ENCODE measurements at regions not wholly inside any gene's neighbourhood (a gene's known extent, or its start where the extent isn't known, plus 50 kb on each side); places are given as distances from the start of the nearest gene placed in this dataset.
A peak's percentile ranks its signal among the peaks of the same experiment; 100 is the strongest.

GRCh38 chr3:80537680-80538079 is 769.9 kb upstream of the ROBO1 start:
- Histone ChIP-seq H3K27me3 (ENCODE audit: low read length) (no peaks in the 10 kb centered on the region), H3K4me2 (ENCODE audit: low read depth, low read length, poor library complexity, severe bottlenecking) (no peak overlapping the region), H2AFZ (ENCODE audit: low read length) (no peak overlapping the region), H3K4me3 (ENCODE audit: low read length) (no peak overlapping the region), H3K36me3 (ENCODE audit: insufficient read depth, low read length) (no peaks in the 10 kb centered on the region), H3K9me2 (replicated peaks; ENCODE audit: insufficient read depth, low read length) (no peaks in the 10 kb centered on the region), H3K27ac (ENCODE audit: low read length) (no peak overlapping the region), H3K79me2 (ENCODE audit: low read length) (no peaks in the 10 kb centered on the region), H3K9ac (ENCODE audit: low read length) (no peak overlapping the region), H4K20me1 (ENCODE audit: insufficient read depth, low read depth, low read length) (no peaks in the 10 kb centered on the region), H3K9me3 (ENCODE audit: low read length) (no peaks in the 10 kb centered on the region), H3K4me1 (ENCODE audit: low read length) (no peaks in the 10 kb centered on the region; the same call in 1 of the 2 replicates)
- DNase-seq = no peak

GRCh38 chr3:80535286-80535685 is 767.5 kb upstream of the ROBO1 start:
- no peak overlapping the region for H3K27ac ChIP-seq (ENCODE audit: low read length)

GRCh38 chr3:80533553-80533952 is 765.8 kb upstream of the ROBO1 start:
- no peak overlapping the region for H2AFZ ChIP-seq (ENCODE audit: low read length)
- no peaks in the 10 kb centered on the region for H3K9me2 ChIP-seq (replicated peaks; ENCODE audit: insufficient read depth, low read length)
- no peaks in the 10 kb centered on the region for H3K27me3 ChIP-seq (ENCODE audit: low read length)
- no peak overlapping the region for H3K27ac ChIP-seq (ENCODE audit: low read length)
- no peaks in the 10 kb centered on the region for H3K79me2 ChIP-seq (ENCODE audit: low read length)
- H3K9me3 ChIP-seq (ENCODE audit: low read length) = no peaks in the 10 kb centered on the region
- no peak for DNase-seq
- no peaks in the 10 kb centered on the region; the same call in 1 of the 2 replicates for H3K4me1 ChIP-seq (ENCODE audit: low read length)
- H3K4me3 ChIP-seq (ENCODE audit: low read length) = no peak overlapping the region
- no peak overlapping the region for H3K4me2 ChIP-seq (ENCODE audit: low read depth, low read length, poor library complexity, severe bottlenecking)
- H3K36me3 ChIP-seq (ENCODE audit: insufficient read depth, low read length) = no peaks in the 10 kb centered on the region
- H4K20me1 ChIP-seq (ENCODE audit: insufficient read depth, low read depth, low read length) = no peaks in the 10 kb centered on the region
- no peak overlapping the region for H3K9ac ChIP-seq (ENCODE audit: low read length)

More at GRCh38 chr3:80535286-80535685, 767.5 kb upstream of the ROBO1 start:
- Histone ChIP-seq H3K9ac (ENCODE audit: low read length) (no peak overlapping the region), H3K4me1 (ENCODE audit: low read length) (no peaks in the 10 kb centered on the region; the same call in 1 of the 2 replicates), H3K79me2 (ENCODE audit: low read length) (no peaks in the 10 kb centered on the region), H3K4me2 (ENCODE audit: low read depth, low read length, poor library complexity, severe bottlenecking) (no peak overlapping the region), H4K20me1 (ENCODE audit: insufficient read depth, low read depth, low read length) (no peaks in the 10 kb centered on the region), H2AFZ (ENCODE audit: low read length) (no peak overlapping the region), H3K36me3 (ENCODE audit: insufficient read depth, low read length) (no peaks in the 10 kb centered on the region), H3K27me3 (ENCODE audit: low read length) (no peaks in the 10 kb centered on the region), H3K9me2 (replicated peaks; ENCODE audit: insufficient read depth, low read length) (no peaks in the 10 kb centered on the region), H3K4me3 (ENCODE audit: low read length) (no peak overlapping the region), H3K9me3 (ENCODE audit: low read length) (no peaks in the 10 kb centered on the region)
- no peak for DNase-seq

- no peaks in the 10 kb centered on the region for H3K9me3 ChIP-seq (ENCODE audit: low read length)
- no peaks in the 10 kb centered on the region for H3K36me3 ChIP-seq (ENCODE audit: insufficient read depth, low read length)
- H3K9me2 ChIP-seq (replicated peaks; ENCODE audit: insufficient read depth, low read length) = no peaks in the 10 kb centered on the region
- H3K79me2 ChIP-seq (ENCODE audit: low read length) = no peaks in the 10 kb centered on the region
- H3K4me2 ChIP-seq (ENCODE audit: low read depth, low read length, poor library complexity, severe bottlenecking) = no peak overlapping the region
- H3K4me3 ChIP-seq (ENCODE audit: low read length) = no peak overlapping the region
- H2AFZ ChIP-seq (ENCODE audit: low read length) = no peak overlapping the region
- H3K4me1 ChIP-seq (ENCODE audit: low read length) = no peaks in the 10 kb centered on the region; the same call in 1 of the 2 replicates
- H3K9ac ChIP-seq (ENCODE audit: low read length) = no peak overlapping the region
- peak; percentile 42 for DNase-seq
- H3K27me3 ChIP-seq (ENCODE audit: low read length) = no peaks in the 10 kb centered on the region
- no peaks in the 10 kb centered on the region for H4K20me1 ChIP-seq (ENCODE audit: insufficient read depth, low read depth, low read length)
- H3K27ac ChIP-seq (ENCODE audit: low read length) = no peak overlapping the region
Observed at GRCh38 chr3:80526153-80526552, 758.4 kb upstream of the ROBO1 start.

- Histone ChIP-seq H3K9ac (ENCODE audit: low read length) (no peak overlapping the region), H4K20me1 (ENCODE audit: insufficient read depth, low read depth, low read length) (no peaks in the 10 kb centered on the region), H3K4me3 (ENCODE audit: low read length) (no peak overlapping the region), H3K9me2 (replicated peaks; ENCODE audit: insufficient read depth, low read length) (no peaks in the 10 kb centered on the region), H3K4me1 (ENCODE audit: low read length) (no peaks in the 10 kb centered on the region; the same call in 1 of the 2 replicates), H3K27me3 (ENCODE audit: low read length) (no peaks in the 10 kb centered on the region), H3K4me2 (ENCODE audit: low read depth, low read length, poor library complexity, severe bottlenecking) (no peak overlapping the region), H2AFZ (ENCODE audit: low read length) (no peak overlapping the region), H3K36me3 (ENCODE audit: insufficient read depth, low read length) (no peaks in the 10 kb centered on the region), H3K79me2 (ENCODE audit: low read length) (no peaks in the 10 kb centered on the region), H3K9me3 (ENCODE audit: low read length) (no peaks in the 10 kb centered on the region), H3K27ac (ENCODE audit: low read length) (no peak overlapping the region)
- DNase-seq = no peak
Observed at GRCh38 chr3:80521081-80521480, 753.3 kb upstream of the ROBO1 start.

- H3K9me3 ChIP-seq (ENCODE audit: low read length) = no peaks in the 10 kb centered on the region
- DNase-seq = no peak
- H3K27ac ChIP-seq (ENCODE audit: low read length) = no peak overlapping the region
- H3K4me2 ChIP-seq (ENCODE audit: low read depth, low read length, poor library complexity, severe bottlenecking) = no peak overlapping the region
- no peak overlapping the region for H3K4me3 ChIP-seq (ENCODE audit: low read length)
- no peak overlapping the region for H3K9ac ChIP-seq (ENCODE audit: low read length)
- H3K79me2 ChIP-seq (ENCODE audit: low read length) = no peaks in the 10 kb centered on the region
- no peaks in the 10 kb centered on the region for H3K36me3 ChIP-seq (ENCODE audit: insufficient read depth, low read length)
- no peaks in the 10 kb centered on the region for H3K9me2 ChIP-seq (replicated peaks; ENCODE audit: insufficient read depth, low read length)
- no peaks in the 10 kb centered on the region for H3K27me3 ChIP-seq (ENCODE audit: low read length)
- H2AFZ ChIP-seq (ENCODE audit: low read length) = no peak overlapping the region
- no peaks in the 10 kb centered on the region for H4K20me1 ChIP-seq (ENCODE audit: insufficient read depth, low read depth, low read length)
- H3K4me1 ChIP-seq (ENCODE audit: low read length) = no peaks in the 10 kb centered on the region
Observed at GRCh38 chr3:80519436-80519835, 751.6 kb upstream of the ROBO1 start.

- no peaks in the 10 kb centered on the region for H3K79me2 ChIP-seq (ENCODE audit: low read length)
- no peak overlapping the region for H3K4me3 ChIP-seq (ENCODE audit: low read length)
- no peak overlapping the region for H3K27ac ChIP-seq (ENCODE audit: low read length)
- no peaks in the 10 kb centered on the region for H3K4me1 ChIP-seq (ENCODE audit: low read length)
- H4K20me1 ChIP-seq (ENCODE audit: insufficient read depth, low read depth, low read length) = no peaks in the 10 kb centered on the region
- H3K27me3 ChIP-seq (ENCODE audit: low read length) = no peaks in the 10 kb centered on the region
- no peak for DNase-seq
- H3K9ac ChIP-seq (ENCODE audit: low read length) = no peak overlapping the region
- no peak overlapping the region for H3K4me2 ChIP-seq (ENCODE audit: low read depth, low read length, poor library complexity, severe bottlenecking)
- no peaks in the 10 kb centered on the region for H3K9me3 ChIP-seq (ENCODE audit: low read length)
- no peaks in the 10 kb centered on the region for H3K36me3 ChIP-seq (ENCODE audit: insufficient read depth, low read length)
- H2AFZ ChIP-seq (ENCODE audit: low read length) = no peak overlapping the region
- no peaks in the 10 kb centered on the region for H3K9me2 ChIP-seq (replicated peaks; ENCODE audit: insufficient read depth, low read length)
Observed at GRCh38 chr3:80496452-80496851, 728.7 kb upstream of the ROBO1 start.

GRCh38 chr3:80492162-80492561 is 724.4 kb upstream of the ROBO1 start:
- Histone ChIP-seq H3K27me3 (ENCODE audit: low read length) (no peaks in the 10 kb centered on the region), H3K79me2 (ENCODE audit: low read length) (no peaks in the 10 kb centered on the region), H3K9me3 (ENCODE audit: low read length) (no peaks in the 10 kb centered on the region), H3K36me3 (ENCODE audit: insufficient read depth, low read length) (no peaks in the 10 kb centered on the region), H3K4me2 (ENCODE audit: low read depth, low read length, poor library complexity, severe bottlenecking) (no peak overlapping the region), H3K4me1 (ENCODE audit: low read length) (no peaks in the 10 kb centered on the region), H3K9ac (ENCODE audit: low read length) (no peak overlapping the region), H3K9me2 (replicated peaks; ENCODE audit: insufficient read depth, low read length) (no peaks in the 10 kb centered on the region), H4K20me1 (ENCODE audit: insufficient read depth, low read depth, low read length) (no peaks in the 10 kb centered on the region), H2AFZ (ENCODE audit: low read length) (no peak overlapping the region), H3K27ac (ENCODE audit: low read length) (no peak overlapping the region), H3K4me3 (ENCODE audit: low read length) (no peak overlapping the region)
- DNase-seq = no peak

GRCh38 chr3:80472961-80473360 is 705.2 kb upstream of the ROBO1 start:
- H3K27me3 ChIP-seq (ENCODE audit: low read length) = no peaks in the 10 kb centered on the region
- no peak overlapping the region for H3K9ac ChIP-seq (ENCODE audit: low read length)
- no peak overlapping the region for H2AFZ ChIP-seq (ENCODE audit: low read length)
- H3K9me2 ChIP-seq (replicated peaks; ENCODE audit: insufficient read depth, low read length) = no peaks in the 10 kb centered on the region
- H3K4me2 ChIP-seq (ENCODE audit: low read depth, low read length, poor library complexity, severe bottlenecking) = no peak overlapping the region
- DNase-seq = no peak
- no peaks in the 10 kb centered on the region for H3K79me2 ChIP-seq (ENCODE audit: low read length)
- no peak overlapping the region for H3K27ac ChIP-seq (ENCODE audit: low read length)
- no peaks in the 10 kb centered on the region for H3K36me3 ChIP-seq (ENCODE audit: insufficient read depth, low read length)
- H4K20me1 ChIP-seq (ENCODE audit: insufficient read depth, low read depth, low read length) = no peaks in the 10 kb centered on the region
- no peaks in the 10 kb centered on the region for H3K4me1 ChIP-seq (ENCODE audit: low read length)
- no peak overlapping the region for H3K4me3 ChIP-seq (ENCODE audit: low read length)
- no peaks in the 10 kb centered on the region for H3K9me3 ChIP-seq (ENCODE audit: low read length)
